ENCODE measurements at regions not wholly inside any gene's neighbourhood (a gene's known extent, or its start where the extent isn't known, plus 50 kb on each side); places are given as distances from the start of the nearest gene placed in this dataset.
"Not testable (repeated sequence)": the region's sequence is repeated elsewhere in the genome, so short reads cannot be mapped to it uniquely, and the experiment has no call there.

DNA sequence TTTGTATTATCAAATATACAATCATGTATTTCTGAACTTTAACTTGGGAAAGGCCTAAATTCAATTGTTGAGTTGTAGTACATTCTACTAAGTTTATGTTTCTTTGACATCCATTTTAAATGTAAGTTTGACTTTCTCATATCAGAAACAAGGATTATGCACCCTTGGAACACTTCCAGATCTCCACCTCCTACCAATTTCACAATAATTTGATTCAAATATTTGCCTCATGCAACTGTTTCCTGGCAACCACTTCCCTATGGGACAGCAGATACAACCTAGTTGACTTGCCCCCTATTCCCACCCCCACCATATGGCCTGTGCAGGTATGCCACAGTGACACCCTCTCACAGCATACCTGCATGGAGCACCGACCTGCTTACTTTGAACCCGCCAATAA lies 506.4 kb upstream of the PABPC4L start:
- no peaks in the 10 kb centered on the region for H3K27me3 ChIP-seq (ENCODE audit: insufficient read depth, low read length)
- Mint-ChIP-seq H3K36me3 (ENCODE audit: low read depth, unreplicated experiment) (no peaks in the 10 kb centered on the region), H3K4me1 (ENCODE audit: low read depth, unreplicated experiment) (no peaks in the 10 kb centered on the region), H3K9me3 (ENCODE audit: unreplicated experiment) (no peaks in the 10 kb centered on the region), H3K27ac (ENCODE audit: unreplicated experiment) (no peak overlapping the region), H3K4me3 (ENCODE audit: unreplicated experiment) (no peak overlapping the region), H3K27me3 (ENCODE audit: low read depth, unreplicated experiment) (no peaks in the 10 kb centered on the region)
- DNase-seq (ENCODE audit: low read depth) (no peak), FAIRE-seq (no peak)
- no peaks in the 10 kb centered on the region for H3K36me3 ChIP-seq (ENCODE audit: insufficient read depth, low read length)
- H3K9me3 ChIP-seq (ENCODE audit: insufficient read depth, low read depth, low read length): no peaks in the 10 kb centered on the region
- H4K20me1 ChIP-seq (ENCODE audit: insufficient read depth, low read length): no peaks in the 10 kb centered on the region
- no peaks in the 10 kb centered on the region for H3K79me2 ChIP-seq (ENCODE audit: insufficient read depth, low read length)
- no peak overlapping the region for H3K27ac ChIP-seq (ENCODE audit: low read depth, low read length)
- TF ChIP-seq, protein P1, sequence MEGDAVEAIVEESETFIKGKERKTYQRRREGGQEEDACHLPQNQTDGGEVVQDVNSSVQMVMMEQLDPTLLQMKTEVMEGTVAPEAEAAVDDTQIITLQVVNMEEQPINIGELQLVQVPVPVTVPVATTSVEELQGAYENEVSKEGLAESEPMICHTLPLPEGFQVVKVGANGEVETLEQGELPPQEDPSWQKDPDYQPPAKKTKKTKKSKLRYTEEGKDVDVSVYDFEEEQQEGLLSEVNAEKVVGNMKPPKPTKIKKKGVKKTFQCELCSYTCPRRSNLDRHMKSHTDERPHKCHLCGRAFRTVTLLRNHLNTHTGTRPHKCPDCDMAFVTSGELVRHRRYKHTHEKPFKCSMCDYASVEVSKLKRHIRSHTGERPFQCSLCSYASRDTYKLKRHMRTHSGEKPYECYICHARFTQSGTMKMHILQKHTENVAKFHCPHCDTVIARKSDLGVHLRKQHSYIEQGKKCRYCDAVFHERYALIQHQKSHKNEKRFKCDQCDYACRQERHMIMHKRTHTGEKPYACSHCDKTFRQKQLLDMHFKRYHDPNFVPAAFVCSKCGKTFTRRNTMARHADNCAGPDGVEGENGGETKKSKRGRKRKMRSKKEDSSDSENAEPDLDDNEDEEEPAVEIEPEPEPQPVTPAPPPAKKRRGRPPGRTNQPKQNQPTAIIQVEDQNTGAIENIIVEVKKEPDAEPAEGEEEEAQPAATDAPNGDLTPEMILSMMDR (IDR thresholded peaks at IDR 0.05; ENCODE audit: insufficient read depth, low read depth, low read length): no peak
- no peak for TF ChIP-seq EZH2 (IDR thresholded peaks at IDR 0.05; ENCODE audit: insufficient read depth, low read length)
- H3K9ac ChIP-seq (ENCODE audit: low read length): no peak overlapping the region
- H3K4me3 ChIP-seq (ENCODE audit: insufficient read depth, low read depth, low read length): no peak overlapping the region
- no peak overlapping the region for H2AFZ ChIP-seq (ENCODE audit: low read depth, low read length)
- no peaks in the 10 kb centered on the region for H3K4me1 ChIP-seq (ENCODE audit: insufficient read depth, low read length)
- no peak overlapping the region for H3K4me2 ChIP-seq (ENCODE audit: low read length)

DNA sequence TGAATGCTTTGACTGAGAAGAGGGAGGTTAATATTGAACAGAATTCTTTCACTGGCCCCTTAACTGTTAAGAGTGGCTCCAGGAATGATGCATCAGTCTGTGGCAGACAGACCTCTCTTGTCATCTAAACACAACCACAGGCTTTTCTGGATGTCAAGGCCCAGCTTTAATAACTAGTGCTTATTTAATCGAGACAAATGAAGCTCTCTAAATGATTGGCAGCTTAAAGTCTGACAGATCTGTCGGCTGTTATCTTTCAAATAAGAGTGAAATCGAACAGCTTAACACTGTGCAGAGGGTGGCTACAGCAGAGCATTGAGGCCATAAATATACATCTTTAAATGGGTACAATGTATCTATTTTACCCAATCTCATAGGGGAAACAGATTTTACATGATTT lies 500.8 kb upstream of the PABPC4L start:
- no peaks in the 10 kb centered on the region for H3K36me3 Mint-ChIP-seq (ENCODE audit: low read depth, unreplicated experiment)
- Histone ChIP-seq H3K4me1 (ENCODE audit: insufficient read depth, low read length) (no peaks in the 10 kb centered on the region), H3K27ac (ENCODE audit: low read depth, low read length) (no peak overlapping the region), H3K4me3 (ENCODE audit: insufficient read depth, low read depth, low read length) (no peak overlapping the region), H3K36me3 (ENCODE audit: insufficient read depth, low read length) (no peaks in the 10 kb centered on the region), H3K4me2 (ENCODE audit: low read length) (no peak overlapping the region), H3K9ac (ENCODE audit: low read length) (no peak overlapping the region), H2AFZ (ENCODE audit: low read depth, low read length) (no peak overlapping the region), H3K79me2 (ENCODE audit: insufficient read depth, low read length) (no peaks in the 10 kb centered on the region), H4K20me1 (ENCODE audit: insufficient read depth, low read length) (no peaks in the 10 kb centered on the region), H3K27me3 (ENCODE audit: insufficient read depth, low read length) (no peaks in the 10 kb centered on the region), H3K9me3 (ENCODE audit: insufficient read depth, low read depth, low read length) (no peaks in the 10 kb centered on the region)
- no peak for FAIRE-seq
- H3K9me3 Mint-ChIP-seq (ENCODE audit: unreplicated experiment): peaks cover 5% of the 10 kb centered on the region
- DNase-seq (ENCODE audit: low read depth): no peak
- no peak overlapping the region for H3K4me3 Mint-ChIP-seq (ENCODE audit: unreplicated experiment)
- no peak overlapping the region for H3K27ac Mint-ChIP-seq (ENCODE audit: unreplicated experiment)
- H3K27me3 Mint-ChIP-seq (ENCODE audit: low read depth, unreplicated experiment): no peaks in the 10 kb centered on the region
- TF ChIP-seq, protein P1 (IDR thresholded peaks at IDR 0.05; ENCODE audit: insufficient read depth, low read depth, low read length): no peak
- no peak for TF ChIP-seq EZH2 (IDR thresholded peaks at IDR 0.05; ENCODE audit: insufficient read depth, low read length)
- no peaks in the 10 kb centered on the region for H3K4me1 Mint-ChIP-seq (ENCODE audit: low read depth, unreplicated experiment)

DNA sequence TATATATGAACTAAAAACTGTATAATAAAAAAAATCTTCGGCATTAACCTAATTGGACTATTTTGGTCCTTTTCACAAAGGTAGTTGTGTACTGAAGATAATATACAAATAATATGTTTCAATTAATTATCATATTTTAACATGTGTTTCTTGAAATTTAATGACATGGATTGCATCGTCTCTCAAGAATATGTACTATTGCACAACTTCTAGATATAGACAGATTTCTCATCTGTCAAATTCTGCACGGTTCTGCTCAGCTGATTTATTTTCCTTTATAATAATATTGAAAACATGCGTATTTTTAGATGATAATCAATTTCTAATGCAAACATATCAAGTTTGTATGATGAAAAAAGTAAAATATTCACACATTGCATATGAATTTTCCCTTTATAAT lies 498.7 kb upstream of the PABPC4L start:
- Mint-ChIP-seq H3K27me3 (ENCODE audit: low read depth, unreplicated experiment) (no peaks in the 10 kb centered on the region), H3K4me1 (ENCODE audit: low read depth, unreplicated experiment) (no peaks in the 10 kb centered on the region), H3K4me3 (ENCODE audit: unreplicated experiment) (no peak overlapping the region), H3K9me3 (ENCODE audit: unreplicated experiment) (peaks cover 5% of the 10 kb centered on the region), H3K36me3 (ENCODE audit: low read depth, unreplicated experiment) (no peaks in the 10 kb centered on the region), H3K27ac (ENCODE audit: unreplicated experiment) (no peak overlapping the region)
- Histone ChIP-seq H3K9ac (ENCODE audit: low read length) (no peak overlapping the region), H4K20me1 (ENCODE audit: insufficient read depth, low read length) (no peaks in the 10 kb centered on the region), H3K27me3 (ENCODE audit: insufficient read depth, low read length) (no peaks in the 10 kb centered on the region), H3K9me3 (ENCODE audit: insufficient read depth, low read depth, low read length) (no peaks in the 10 kb centered on the region), H3K4me3 (ENCODE audit: insufficient read depth, low read depth, low read length) (no peak overlapping the region), H2AFZ (ENCODE audit: low read depth, low read length) (no peak overlapping the region), H3K4me1 (ENCODE audit: insufficient read depth, low read length) (no peaks in the 10 kb centered on the region), H3K79me2 (ENCODE audit: insufficient read depth, low read length) (no peaks in the 10 kb centered on the region), H3K36me3 (ENCODE audit: insufficient read depth, low read length) (no peaks in the 10 kb centered on the region), H3K27ac (ENCODE audit: low read depth, low read length) (no peak overlapping the region), H3K4me2 (ENCODE audit: low read length) (no peak overlapping the region)
- FAIRE-seq: no peak
- no peak for DNase-seq (ENCODE audit: low read depth)
- TF ChIP-seq EZH2 (IDR thresholded peaks at IDR 0.05; ENCODE audit: insufficient read depth, low read length): no peak
- TF ChIP-seq, protein P1 (IDR thresholded peaks at IDR 0.05; ENCODE audit: insufficient read depth, low read depth, low read length): no peak

DNA sequence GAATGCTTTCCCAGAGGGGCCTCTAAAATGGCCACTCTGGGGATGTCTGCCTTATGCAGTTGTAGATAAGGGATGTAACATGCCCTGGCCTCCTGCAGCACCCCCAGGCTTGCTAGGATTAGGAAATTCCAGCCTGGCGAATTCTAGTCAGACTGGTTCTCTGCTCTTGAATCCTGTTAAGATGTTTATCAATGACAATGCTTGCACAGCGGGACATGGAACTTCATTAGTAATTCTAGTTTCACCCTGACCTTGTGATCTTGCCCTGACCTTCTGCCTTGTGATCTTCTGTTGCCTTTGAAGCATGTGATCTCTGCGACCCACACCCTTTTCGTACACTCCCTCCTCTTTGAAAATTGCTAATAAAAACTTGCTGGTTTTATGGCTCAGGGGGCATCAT lies 497.2 kb upstream of the PABPC4L start:
- not testable (repeated sequence) for H3K36me3 Mint-ChIP-seq (ENCODE audit: low read depth, unreplicated experiment); H3K9me3 ChIP-seq (ENCODE audit: insufficient read depth, low read depth, low read length); H3K9me3 Mint-ChIP-seq (ENCODE audit: unreplicated experiment); H3K9ac ChIP-seq (ENCODE audit: low read length); H2AFZ ChIP-seq (ENCODE audit: low read depth, low read length); H3K4me3 Mint-ChIP-seq (ENCODE audit: unreplicated experiment); H3K27me3 ChIP-seq (ENCODE audit: insufficient read depth, low read length); H3K27ac ChIP-seq (ENCODE audit: low read depth, low read length); H4K20me1 ChIP-seq (ENCODE audit: insufficient read depth, low read length); H3K27me3 Mint-ChIP-seq (ENCODE audit: low read depth, unreplicated experiment); H3K36me3 ChIP-seq (ENCODE audit: insufficient read depth, low read length); H3K27ac Mint-ChIP-seq (ENCODE audit: unreplicated experiment); H3K4me1 ChIP-seq (ENCODE audit: insufficient read depth, low read length); H3K4me3 ChIP-seq (ENCODE audit: insufficient read depth, low read depth, low read length); H3K79me2 ChIP-seq (ENCODE audit: insufficient read depth, low read length); H3K4me2 ChIP-seq (ENCODE audit: low read length); H3K4me1 Mint-ChIP-seq (ENCODE audit: low read depth, unreplicated experiment); DNase-seq (ENCODE audit: low read depth); FAIRE-seq

All from astrocyte (in vitro differentiated cells and primary cell).